Activated CD4-positive, alpha-beta T cell treated with anti-CD3 and anti-CD28 coated beads, Interleukin-2, amount 50 U/mL, for 1 hour (primary cell): ENCODE measurements at regions not wholly inside any gene's neighbourhood (a gene's known extent, or its start where the extent isn't known, plus 50 kb on each side); places are given as distances from the start of the nearest gene placed in this dataset.

Experiments used
- DNase-seq: peaks from one replicate; pipeline ENCODE4 v3.0.0-alpha.2; 2020

DNA sequence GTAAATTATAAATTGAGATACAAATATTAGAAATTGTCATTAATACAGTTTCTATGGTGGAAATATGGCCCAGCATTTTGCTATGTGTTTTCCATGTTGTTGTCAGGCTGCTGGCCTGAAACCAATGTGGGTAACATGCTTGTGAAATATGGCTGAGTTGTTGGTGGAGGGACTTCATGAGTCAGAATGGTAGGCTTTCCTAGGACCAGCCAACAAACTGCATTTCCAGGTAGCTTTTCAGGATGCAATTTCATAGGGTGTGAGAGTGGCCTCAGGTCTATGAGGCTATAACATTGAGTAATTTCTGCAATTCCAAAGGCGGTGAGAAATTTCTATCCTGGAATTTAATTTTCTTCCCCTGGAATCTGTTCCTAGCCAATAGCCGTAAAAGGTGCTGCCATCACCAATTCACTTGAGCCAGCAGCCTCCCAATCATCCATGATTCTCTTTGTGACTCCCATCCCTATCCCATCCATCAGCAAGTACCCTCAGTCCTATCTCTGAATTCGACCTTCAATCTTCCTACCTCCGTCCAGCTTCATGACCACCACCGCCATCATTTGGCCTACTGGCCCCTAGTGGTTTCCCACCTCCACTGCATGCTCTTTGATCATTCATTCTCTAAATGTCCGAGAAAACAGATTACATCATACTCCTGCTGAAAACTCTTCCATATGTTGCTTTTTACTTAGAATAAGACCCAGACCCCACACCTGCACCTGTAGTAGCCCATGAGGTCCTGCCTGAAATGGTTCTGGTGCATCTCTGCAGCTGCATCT lies 276.6 kb upstream of the CFAP20DC start:
- no peak for DNase-seq

DNA sequence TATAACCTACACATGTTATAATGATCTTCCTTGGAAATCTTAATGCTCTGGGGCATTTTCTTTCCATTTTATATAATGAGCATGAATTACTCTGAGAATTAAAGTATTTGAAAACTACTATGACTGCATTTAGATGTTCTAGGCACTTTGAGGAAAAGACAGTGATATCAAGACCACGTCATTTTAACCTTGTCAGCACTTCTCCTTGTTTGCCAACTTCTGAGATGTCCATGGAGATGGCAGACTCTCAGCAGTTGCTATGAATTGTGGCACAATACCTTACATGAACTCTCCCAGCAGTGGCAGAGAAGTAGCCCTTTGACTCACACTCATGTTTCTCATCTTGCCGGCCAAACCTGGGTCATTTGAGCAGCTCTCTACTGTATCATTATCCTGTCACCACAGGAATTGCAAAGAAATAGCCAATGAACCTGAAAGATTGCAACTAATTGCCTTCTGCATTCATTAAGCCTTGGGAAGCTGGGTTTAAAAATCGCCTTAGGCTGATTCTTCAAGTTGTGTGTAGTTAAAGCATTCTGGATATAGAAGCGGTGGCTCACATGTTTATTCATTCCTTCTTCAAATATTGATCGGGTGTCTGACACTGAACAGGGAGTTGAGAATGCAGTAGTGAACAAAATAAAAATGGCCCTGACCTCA lies 272.2 kb upstream of the CFAP20DC start:
- DNase-seq = no peak

DNA sequence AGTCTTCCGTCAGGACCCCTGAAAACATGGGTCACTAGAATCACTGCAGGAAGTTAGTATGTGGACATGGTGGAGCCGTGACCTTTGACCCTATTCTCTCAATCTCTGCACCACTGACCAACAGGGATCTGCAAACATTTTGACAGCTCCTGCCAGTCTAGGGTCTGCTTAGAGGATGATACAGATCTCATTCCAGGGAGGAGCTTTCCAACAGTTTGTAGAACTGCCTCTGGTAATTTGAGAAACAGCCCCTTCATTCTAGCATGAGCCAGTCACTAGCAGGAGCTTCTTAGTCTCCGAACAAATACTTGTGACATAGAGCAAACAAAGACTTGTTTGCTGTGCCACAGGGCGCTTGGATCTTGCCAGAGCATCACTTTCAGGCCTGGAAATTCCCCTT lies 270.3 kb upstream of the CFAP20DC start:
- DNase-seq = no peak

DNA sequence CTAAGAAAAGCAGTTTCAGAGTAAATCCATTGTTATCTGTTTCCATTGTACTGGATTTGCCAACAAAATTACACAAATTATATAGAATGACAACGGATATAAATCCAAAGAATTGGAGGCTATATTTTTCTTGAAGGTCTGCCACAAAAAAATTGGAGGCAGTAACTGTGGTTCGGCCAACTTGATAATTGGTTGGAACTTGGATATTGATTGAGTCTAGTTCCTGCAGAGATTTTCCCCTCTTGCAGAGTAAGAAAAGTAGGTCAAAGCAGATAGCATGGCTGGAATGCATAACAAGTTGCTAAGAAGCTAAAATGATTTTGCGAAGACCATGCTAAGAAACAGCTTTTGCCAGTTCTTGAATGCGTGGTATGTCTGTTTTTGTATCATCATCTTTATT lies 269.6 kb upstream of the CFAP20DC start:
- DNase-seq = no peak

DNA sequence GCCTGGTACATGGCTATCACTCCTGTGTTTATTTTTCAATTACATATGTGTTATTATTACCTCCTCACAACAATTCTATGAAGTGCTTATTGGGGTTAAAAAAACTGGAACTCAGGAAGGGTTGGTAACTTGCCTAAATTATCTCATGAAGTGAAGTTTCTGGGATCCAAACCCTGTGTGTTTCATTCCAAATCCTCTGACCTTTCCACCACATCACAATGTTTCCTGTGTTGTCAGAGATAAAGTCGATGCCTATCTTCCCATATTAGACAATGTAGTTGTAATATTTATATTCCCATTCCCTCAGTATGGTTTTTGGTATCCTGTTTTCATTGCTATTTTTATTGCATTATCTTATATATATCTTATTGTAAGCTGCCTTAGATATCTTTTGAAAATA lies 269.1 kb upstream of the CFAP20DC start:
- DNase-seq = no peak

DNA sequence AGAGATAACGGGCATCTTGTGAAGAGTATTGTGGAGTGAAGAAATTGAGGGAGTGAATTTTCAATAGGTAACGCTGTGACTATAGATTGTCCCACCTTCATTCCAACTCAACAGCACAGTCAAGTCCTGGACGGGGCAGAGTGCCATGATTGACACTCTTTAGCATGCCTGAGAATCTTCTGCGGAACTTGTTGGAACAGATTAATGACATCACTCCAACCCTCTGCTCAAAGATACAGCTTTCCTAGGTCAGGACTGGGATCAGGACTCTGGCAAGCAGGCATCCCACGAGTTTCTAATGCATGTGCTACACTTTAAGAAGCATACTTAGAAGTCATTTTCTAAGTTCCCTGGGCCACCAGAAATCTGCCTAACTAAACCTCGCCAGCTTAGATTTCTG lies 267.6 kb upstream of the CFAP20DC start:
- no peak for DNase-seq

DNA sequence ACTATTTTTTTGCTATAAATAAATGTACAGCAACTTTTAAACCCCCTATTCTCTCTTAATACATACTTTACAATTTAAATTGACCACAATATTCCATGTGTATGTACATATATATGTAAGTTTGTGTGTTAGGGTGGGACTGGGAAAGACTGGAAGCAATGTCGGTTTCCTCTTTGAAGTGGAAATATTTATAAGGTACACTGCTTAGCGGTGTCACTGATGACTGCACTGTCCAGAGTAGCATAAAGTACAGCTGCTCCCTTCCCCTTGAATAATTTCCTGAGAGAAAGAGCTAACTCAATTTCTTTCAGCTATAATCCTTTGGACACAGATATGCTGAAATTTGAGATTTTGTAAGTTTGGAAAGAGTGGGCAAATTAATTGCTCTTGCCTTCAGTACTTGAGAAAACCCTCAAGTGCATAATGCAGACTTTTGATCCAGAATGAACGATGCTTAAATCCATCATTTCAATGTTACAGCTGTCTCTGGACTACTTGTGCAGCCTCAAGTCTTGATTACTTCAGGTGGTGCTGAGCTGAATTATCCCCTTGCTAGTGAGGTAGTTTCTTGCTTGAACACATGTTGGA lies 267.0 kb upstream of the CFAP20DC start:
- DNase-seq = no peak

DNA sequence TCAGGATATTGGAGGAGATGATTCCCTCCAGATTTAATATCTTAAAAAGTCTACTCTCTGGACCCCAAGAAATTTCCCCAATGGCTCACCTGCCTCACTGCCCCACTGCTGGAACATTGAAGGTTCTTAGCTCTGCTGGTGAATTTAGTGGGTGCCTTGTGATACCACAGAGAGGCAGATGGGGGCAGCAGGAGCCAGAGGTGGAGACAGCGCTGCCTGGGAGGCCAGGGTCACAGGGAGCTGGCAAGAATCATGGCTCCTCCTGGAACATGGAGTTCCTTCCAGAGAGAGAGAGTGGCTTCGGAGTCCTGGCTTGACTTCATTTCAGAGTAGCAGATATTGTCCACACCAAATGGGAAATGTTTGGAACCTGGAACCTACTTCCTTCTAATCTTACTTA lies 263.5 kb upstream of the CFAP20DC start:
- DNase-seq = peak; percentile 19

DNA sequence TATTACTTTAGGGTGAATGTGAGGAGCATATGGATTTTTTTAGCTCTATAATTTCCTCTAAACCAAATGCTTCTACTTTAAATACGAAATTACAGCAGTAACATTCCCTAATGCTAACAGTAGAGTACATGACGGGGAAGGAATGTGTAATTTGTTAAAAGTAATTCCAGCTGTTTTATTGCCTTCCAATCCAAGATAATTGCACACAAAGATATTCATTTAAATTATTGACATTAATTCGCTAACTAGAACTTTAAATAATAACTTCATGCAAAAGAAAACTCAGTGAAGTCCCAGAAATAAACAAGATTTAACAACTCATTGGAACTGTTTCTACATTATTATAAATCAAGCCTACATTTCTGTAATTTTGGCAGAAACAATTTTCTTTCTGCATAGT lies 261.4 kb upstream of the CFAP20DC start:
- DNase-seq = no peak

DNA sequence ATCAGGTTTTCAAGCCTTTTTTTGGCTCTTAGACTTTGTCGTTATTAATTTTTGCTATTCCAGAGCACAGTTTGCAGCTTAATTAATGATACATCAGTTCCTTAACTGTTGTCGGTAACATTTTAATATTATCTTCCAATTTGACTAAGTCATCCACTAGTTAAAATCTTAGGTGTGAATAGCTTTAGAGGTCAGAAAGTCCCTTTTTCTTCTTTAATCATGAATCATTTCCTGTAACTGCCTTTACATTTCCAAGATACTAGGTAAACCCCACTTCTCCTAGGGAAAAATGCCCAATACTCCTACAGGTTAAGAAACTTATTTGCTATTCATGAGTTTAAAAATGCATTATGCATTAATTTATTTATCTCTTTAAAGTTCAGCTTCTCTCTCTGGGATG lies 260.9 kb upstream of the CFAP20DC start:
- no peak for DNase-seq

DNA sequence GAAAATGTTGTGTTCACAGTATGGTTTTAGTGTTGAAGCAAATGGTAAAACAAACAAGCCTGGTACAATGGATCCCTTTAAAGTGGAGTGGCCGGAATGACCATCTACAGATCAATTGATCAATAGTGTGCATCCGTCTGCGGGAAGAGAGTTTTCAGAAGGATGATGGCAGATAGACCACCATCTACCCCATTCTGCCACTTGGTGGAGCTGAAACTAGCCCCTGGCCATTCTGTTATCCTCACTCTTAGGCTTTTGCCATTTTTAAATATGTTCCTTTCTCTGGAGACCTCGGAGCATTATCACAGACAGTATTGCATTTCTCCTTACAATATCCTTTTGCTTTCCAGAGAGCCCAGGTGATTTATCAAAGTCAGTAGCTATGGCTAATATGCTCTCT lies 258.9 kb upstream of the CFAP20DC start:
- DNase-seq = no peak

DNA sequence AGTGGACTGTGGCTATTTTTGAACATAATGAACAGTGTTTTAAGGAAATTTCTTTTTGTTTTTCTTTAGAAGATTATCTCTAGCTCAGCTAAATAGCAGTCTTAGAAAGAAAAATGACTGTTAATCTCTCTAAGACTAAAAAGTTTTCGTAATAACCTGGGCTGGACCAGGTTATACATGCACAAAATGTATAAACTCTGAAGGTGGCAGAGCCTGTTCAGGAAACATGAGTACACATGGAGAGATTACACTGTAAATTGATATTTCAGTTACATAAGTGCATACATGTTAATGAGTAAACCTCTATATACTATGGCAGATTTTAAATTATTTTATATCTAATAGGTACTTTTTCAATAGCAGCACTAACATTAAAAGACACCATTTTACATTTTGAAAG lies 258.2 kb upstream of the CFAP20DC start:
- no peak for DNase-seq

DNA sequence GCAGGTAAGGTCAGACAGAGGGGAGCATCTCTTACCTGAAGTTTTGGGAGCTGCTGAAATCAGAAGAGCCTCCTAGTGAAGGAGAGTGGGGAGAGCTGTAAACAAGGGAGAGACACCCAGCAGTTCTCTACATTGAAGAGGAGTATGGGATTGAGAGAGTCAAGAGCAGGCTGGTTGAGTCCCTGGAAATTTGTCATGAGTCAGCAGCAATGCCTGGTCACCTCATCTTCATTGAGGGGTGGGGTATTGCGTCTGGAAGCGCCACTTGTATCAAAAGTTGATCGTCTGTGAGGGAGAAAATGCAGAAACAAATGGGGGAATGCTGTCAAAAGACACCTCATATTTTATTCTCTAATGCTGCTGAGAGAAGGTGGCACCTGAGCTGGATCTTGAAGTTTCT lies 256.6 kb upstream of the CFAP20DC start:
- no peak for DNase-seq

DNA sequence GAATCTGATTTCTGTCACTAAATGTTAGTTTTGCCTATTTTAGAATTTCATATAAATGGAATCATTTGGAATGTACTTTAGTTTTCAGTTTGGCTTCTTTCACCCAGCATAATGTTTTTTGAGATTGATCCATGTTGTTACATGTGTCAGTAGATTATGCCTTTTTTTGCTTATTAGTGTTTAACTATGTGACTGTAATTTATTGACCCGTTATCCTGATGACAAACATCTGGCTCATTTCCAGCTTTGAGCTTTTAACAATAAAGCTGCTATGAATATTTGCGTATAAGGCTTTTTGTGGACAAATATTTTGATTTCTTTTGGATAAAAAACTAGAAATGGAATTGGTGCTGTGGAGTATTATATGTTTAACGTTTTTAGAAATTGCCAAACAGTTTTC lies 254.5 kb upstream of the CFAP20DC start:
- no peak for DNase-seq

DNA sequence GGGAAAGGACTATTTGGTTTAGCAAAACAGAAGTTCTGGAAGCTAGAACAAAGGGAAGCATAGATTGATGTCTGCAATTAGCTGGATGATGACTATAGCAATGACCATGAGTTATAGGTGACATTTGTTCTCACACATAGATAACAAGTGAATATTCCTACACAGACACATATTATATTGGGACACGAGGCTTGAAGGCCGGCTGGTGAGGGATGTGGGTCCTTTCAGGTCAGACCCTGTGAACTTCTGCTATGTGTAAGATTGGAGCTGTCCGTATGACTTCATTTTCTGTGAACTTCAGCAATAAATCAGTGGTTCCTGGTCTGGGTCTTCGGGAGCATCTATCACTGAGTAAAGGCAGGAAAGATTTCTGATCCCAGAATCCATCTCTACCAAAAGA lies 253.6 kb upstream of the CFAP20DC start:
- no peak for DNase-seq

DNA sequence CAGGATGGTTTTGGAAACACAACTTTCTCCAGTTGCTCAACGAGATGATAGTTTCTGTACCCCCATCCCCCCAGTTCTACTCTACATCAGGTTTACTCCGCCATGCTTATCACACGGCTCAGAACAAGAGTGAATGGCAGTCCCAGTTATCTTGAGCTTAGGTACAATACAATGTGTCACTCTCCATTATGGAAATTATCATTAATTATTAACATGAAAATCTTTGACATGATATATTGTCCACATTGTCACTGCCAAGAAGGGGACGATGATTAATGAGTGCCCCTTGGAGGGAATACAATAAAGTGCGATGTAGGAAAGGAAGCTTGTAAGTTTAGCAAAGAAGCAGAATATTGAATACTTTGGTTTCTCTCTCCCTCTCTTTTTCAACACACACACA lies 252.6 kb upstream of the CFAP20DC start:
- no peak for DNase-seq

DNA sequence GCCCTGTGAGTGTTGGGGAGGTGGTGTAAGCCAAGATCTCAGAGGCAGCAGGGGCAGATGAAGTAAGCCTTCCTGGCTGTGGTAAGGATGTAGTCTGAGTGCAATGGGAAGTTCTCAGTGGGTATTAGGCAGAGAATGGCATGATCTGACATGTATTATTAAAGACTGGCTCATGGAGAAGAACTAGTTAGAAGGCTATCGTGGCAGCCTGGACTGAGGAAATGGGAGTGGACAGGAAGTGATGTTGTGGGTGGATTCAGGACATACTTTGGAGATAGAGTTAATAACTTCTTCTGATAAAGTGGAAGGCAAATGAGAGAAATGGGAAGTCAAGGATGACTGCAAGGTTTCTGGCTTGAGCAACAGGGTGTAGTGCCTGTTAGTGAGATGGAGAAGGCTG lies 250.9 kb upstream of the CFAP20DC start:
- no peak for DNase-seq

DNA sequence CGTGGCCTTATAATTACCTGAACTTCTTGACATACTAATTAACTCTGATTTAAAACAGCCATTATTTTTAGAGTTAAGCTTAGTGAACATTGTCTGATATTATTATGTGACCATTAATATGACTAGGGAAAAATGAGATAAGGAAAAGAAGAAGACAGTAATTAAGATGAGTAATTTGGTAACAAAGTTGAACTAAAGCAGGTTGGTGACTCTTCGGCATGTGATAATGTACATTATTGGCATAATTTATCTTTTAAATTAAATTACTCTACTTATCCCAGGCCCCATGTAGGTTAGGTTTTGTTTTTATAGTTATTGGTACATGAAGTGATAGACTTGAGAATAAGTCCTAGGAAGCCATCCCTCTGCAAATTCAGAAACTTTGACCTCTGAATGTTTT lies 249.7 kb upstream of the CFAP20DC start:
- no peak for DNase-seq

DNA sequence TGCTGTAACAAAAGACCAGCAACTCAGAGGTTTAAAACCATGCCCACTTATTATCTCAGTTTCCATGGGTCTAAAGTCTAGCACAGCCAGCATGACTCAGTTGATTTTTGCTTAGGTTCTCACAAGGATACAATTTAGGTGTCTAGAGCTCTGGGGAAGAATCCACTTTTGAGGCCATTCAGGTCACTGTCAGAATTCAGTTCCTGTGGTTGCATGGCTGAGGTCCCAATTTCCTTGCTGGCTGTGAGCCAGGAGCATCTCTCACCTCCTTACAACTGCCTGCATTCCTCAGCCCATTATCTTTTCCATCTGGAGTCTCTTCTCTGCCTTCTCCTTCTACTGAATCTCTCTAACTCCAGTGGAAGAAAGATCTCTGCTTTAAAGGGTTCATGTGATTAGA lies 240.5 kb upstream of the CFAP20DC start:
- no peak for DNase-seq

DNA sequence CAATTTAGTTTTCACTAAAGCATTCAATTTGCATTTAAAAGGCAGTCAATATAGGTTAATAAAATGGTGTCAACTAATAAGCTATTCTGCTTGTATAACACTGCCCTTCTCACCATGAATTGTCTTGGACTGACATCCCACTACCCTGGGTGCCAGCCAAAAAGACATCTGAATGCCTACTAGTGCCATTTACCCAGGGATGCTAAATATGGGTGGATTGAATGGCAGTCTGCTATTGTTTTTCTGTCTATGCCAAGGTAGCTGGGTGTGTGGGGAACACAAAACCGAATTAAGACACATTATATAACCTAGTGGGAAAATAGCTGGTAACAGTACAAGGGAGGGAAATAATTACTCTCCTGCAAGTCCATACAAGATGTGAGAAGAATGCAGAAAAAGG lies 240.0 kb upstream of the CFAP20DC start:
- no peak for DNase-seq

DNA sequence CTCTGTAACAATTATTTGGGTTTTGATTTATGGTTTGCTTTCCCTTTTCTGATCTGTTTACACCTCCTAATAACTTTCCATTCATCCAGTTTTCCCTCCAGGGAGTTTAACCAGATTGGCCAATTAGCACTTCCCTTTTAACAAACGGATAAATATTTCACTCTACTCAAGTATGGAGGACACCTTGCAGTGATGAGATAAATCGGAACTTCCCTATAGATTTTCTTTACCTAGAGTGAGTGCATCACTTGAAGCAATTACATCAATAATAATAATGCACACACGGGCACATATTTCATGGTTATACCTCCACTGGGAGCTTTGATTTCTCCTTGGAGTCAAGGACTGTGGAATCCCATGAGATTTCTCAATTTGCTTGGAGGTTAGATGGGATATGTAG lies 239.1 kb upstream of the CFAP20DC start:
- DNase-seq = no peak

DNA sequence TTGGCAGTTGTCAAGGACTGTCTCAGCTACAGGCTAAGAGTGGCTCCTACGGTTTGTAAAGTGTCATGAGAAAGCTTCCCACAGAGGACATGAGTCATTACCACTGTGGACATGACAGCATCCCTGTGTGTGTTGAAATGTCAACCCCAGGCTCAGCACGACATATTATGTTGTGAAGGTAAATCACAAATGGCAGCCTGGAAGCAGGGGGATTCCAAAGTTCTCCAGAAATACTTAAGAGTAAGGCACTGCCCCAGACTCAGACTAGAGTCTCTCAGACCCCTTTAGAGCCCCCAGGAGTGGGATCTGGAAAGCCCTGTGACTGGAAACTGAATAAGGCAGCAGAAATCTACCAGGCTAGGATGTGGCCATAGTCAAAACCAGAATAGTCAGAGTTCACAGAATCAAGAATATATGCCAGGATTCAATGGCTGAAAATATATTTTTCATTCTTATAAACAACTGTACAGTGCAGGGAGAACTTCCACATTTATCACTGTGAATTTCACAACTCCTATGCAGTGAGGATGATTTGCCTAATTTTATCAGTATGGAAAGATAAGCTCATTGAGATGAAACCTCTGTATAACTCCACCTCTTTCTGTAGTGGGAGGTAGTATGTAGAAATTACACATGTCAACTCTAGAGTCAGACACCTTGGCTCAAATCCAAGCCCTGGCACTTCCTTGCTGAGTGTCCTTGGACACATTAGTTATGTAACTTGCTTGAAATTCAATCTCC lies 237.1 kb upstream of the CFAP20DC start:
- no peak for DNase-seq

DNA sequence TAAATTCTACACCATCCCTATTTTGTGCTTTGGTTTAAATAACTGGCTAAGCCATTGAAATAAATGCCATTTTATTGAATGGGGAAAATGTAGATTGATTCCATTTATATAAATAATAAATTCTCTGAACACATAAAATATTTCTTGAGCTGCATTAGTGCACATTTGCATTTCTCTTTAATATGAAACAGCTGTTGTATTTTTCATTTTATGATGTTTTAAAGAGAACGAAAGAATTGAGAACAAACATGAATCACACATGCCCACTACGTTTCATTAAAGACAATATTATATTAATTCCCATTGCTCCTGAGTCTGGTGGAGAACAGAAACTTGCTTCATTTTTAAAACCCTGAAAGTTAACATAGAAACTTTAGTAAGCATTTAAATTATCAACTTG lies 235.7 kb upstream of the CFAP20DC start:
- no peak for DNase-seq

DNA sequence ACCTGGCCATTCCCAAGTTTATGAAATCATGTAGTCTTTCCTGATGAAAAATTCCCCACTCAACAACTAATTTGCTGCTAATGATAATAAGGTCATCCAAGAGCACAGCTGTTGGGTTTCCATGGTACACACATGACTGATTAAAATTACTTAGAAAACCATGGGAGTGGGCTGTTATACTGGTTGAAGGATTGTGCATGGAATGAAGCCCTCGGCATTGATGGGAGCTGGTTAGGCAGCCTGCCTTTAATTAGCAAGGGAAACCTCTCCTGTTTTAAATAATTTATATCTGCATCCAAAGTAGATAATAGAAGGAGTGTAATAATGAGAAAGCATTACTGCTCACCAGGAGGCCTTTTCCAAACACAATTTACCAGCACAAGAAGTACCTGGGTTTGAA lies 235.1 kb upstream of the CFAP20DC start:
- no peak for DNase-seq
